Liver (tissue), 8 donors: ENCODE measurements at regions not wholly inside any gene's neighbourhood (a gene's known extent, or its start where the extent isn't known, plus 50 kb on each side); places are given as distances from the start of the nearest gene placed in this dataset.

Experiments
- DNase-seq: peaks from one replicate; pipeline ENCODE4 v3.0.0-alpha.2; 2017; ENCODE audit warnings: low spot score
- H3K27ac ChIP-seq, 2 donors: one replicate each; pipeline ENCODE4 v1.7.0; 2013; ENCODE audit warnings: inconsistent platforms in 2 of 2, low read length in 2 of 2, control low read depth in 1 of 2, low read depth in 1 of 2, mild to moderate bottlenecking in 1 of 2
- H3K27me3 ChIP-seq, 4 donors: one replicate each; pipeline versions ENCODE4 v1.6.1 to v1.7.0; 2013; ENCODE audit warnings: low read length in 3 of 4, inconsistent platforms in 1 of 4, mild to moderate bottlenecking in 1 of 4, moderate library complexity in 1 of 4; ENCODE audit not compliant: control insufficient read depth in 4 of 4, insufficient read depth in 4 of 4
- H3K36me3 ChIP-seq, 4 donors: one replicate each; pipeline versions ENCODE4 v1.6.1 to v1.7.0; 2013; ENCODE audit warnings: low read length in 3 of 4, mild to moderate bottlenecking in 3 of 4, low read depth in 1 of 4, moderate library complexity in 1 of 4; ENCODE audit not compliant: control insufficient read depth in 4 of 4, insufficient read depth in 3 of 4
- H3K4me1 ChIP-seq, 4 donors: one replicate each; pipeline versions ENCODE4 v1.6.1 to v1.7.0; 2013; ENCODE audit warnings: low read length in 3 of 4, mild to moderate bottlenecking in 3 of 4, moderate library complexity in 1 of 4; ENCODE audit not compliant: control insufficient read depth in 4 of 4, insufficient read depth in 4 of 4
- H3K4me3 ChIP-seq, 3 donors: one replicate each; pipeline versions ENCODE4 v1.6.1 to v1.7.0; 2013; ENCODE audit warnings: low read length in 3 of 3, control low read depth in 1 of 3, low read depth in 1 of 3, mild to moderate bottlenecking in 1 of 3
- H3K9ac ChIP-seq, 2 donors: one replicate each; pipeline ENCODE4 v1.7.0; 2013; ENCODE audit warnings: low read length in 2 of 2, mild to moderate bottlenecking in 2 of 2, moderate library complexity in 2 of 2, control low read depth in 1 of 2, low read depth in 1 of 2
- H3K9me3 ChIP-seq, 4 donors: one replicate each; pipeline versions ENCODE4 v1.6.1 to v1.7.0; 2013; ENCODE audit warnings: low read length in 3 of 4; ENCODE audit not compliant: control insufficient read depth in 4 of 4
- ATF3 ChIP-seq: IDR thresholded peaks from 2 replicates; pipeline ENCODE4 v1.6.1; 2016; ENCODE audit warnings: antibody characterized with exemption
- EGR1 ChIP-seq, 2 donors: IDR thresholded peaks; 2 replicates each; pipeline ENCODE4 v1.6.1; 2016 to 2018; ENCODE audit warnings: antibody characterized with exemption in 2 of 2, low read depth in 2 of 2
- FOXA1 ChIP-seq: IDR thresholded peaks from 2 replicates; pipeline ENCODE4 v1.6.1; 2016; ENCODE audit warnings: antibody characterized with exemption
- FOXA2 ChIP-seq: IDR thresholded peaks from 2 replicates; pipeline ENCODE4 v1.6.1; 2016; ENCODE audit warnings: antibody characterized with exemption
- GABPA ChIP-seq, 2 donors: IDR thresholded peaks in 1 of 2; conservative IDR thresholded peaks in 1 of 2; 2 replicates each; pipeline ENCODE4 v1.6.1; 2016; ENCODE audit warnings: antibody characterized with exemption in 2 of 2, mild to moderate bottlenecking in 1 of 2, moderate library complexity in 1 of 2
- HNF4A ChIP-seq, 2 donors: conservative IDR thresholded peaks; 2 replicates each; pipeline ENCODE4 v1.6.1; 2016; ENCODE audit warnings: antibody characterized with exemption in 2 of 2, mild to moderate bottlenecking in 2 of 2
- HNF4G ChIP-seq: IDR thresholded peaks from 2 replicates; pipeline ENCODE4 v1.6.1; 2016; ENCODE audit warnings: antibody characterized with exemption
- JUND ChIP-seq, 2 donors: IDR thresholded peaks; 2 replicates each; pipeline ENCODE4 v1.6.1; 2016; ENCODE audit warnings: antibody characterized with exemption in 2 of 2
- MAX ChIP-seq: IDR thresholded peaks from 2 replicates; pipeline ENCODE4 v1.6.1; 2016; ENCODE audit warnings: antibody characterized with exemption
- NR2F2 ChIP-seq: IDR thresholded peaks from 2 replicates; pipeline ENCODE4 v1.6.1; 2016; ENCODE audit warnings: antibody characterized with exemption
- RAD21 ChIP-seq, 2 donors: IDR thresholded peaks; 2 replicates each; pipeline ENCODE4 v1.6.1; 2016; ENCODE audit warnings: antibody characterized with exemption in 2 of 2, mild to moderate bottlenecking in 2 of 2
- RXRA ChIP-seq, 2 donors: IDR thresholded peaks; 2 replicates each; pipeline ENCODE4 v1.6.1; 2017 to 2018; ENCODE audit warnings: antibody characterized with exemption in 2 of 2, mild to moderate bottlenecking in 1 of 2
- SP1 ChIP-seq: IDR thresholded peaks from 2 replicates; pipeline ENCODE4 v1.6.1; 2018; ENCODE audit warnings: antibody characterized with exemption, mild to moderate bottlenecking
- TAF1 ChIP-seq: conservative IDR thresholded peaks from 2 replicates; pipeline ENCODE4 v1.6.1; 2016; ENCODE audit warnings: antibody characterized with exemption, mild to moderate bottlenecking
- YY1 ChIP-seq: IDR thresholded peaks from 2 replicates; pipeline ENCODE4 v1.6.1; 2016; ENCODE audit warnings: antibody characterized with exemption, mild to moderate bottlenecking
- ZBTB33 ChIP-seq: IDR thresholded peaks from 2 replicates; pipeline ENCODE4 v1.6.1; 2016; ENCODE audit warnings: antibody characterized with exemption
- WGBS: extraction: QIAGEN DNeasy Blood & Tissue Kit; methylation state at CpG from one replicate; pipeline ENCODE4 v1.1.7; 2013; 5-methylcytosine and 5-hydroxymethylcytosine counted together
- TF ChIP-seq, protein P1 (sequence below): IDR thresholded peaks from 2 replicates; pipeline ENCODE4 v1.6.1; 2016; ENCODE audit warnings: antibody characterized with exemption, mild to moderate bottlenecking
- TF ChIP-seq, protein P2 (sequence below): fragments of 150-350 bp; IDR thresholded peaks from 2 replicates; pipeline ENCODE4 v1.5.1; 2017; ENCODE audit warnings: improper control_type of control experiment, low read depth, low read length; ENCODE audit not compliant: missing input control
- donor health status: healthy.
- donor health status: healthy.
- donor health status: healthy.
- donor health status: healthy.
- donor health status: healthy.

- Histone ChIP-seq H3K27ac (no peak overlapping the region), H3K27me3 (no peaks in the 10 kb centered on the region), H3K4me1 (no peaks in the 10 kb centered on the region), H3K36me3 (no peaks in the 10 kb centered on the region), H3K4me3 (no peak overlapping the region), H3K9ac (no peak overlapping the region), H3K9me3 (no peaks in the 10 kb centered on the region)
- TF ChIP-seq YY1 (no peak), ZBTB33 (no peak), RXRA (IDR thresholded peaks at IDR 0.05) (no peak), FOXA2 (no peak), GABPA (IDR thresholded peaks at IDR 0.05 in 1 of 2, conservative IDR thresholded peaks at IDR 0.05 in 1 of 2) (no peak), EGR1 (IDR thresholded peaks at IDR 0.05; ENCODE audit: low read depth in 2 of 2) (no peak), HNF4G (no peak), HNF4A (conservative IDR thresholded peaks at IDR 0.05) (no peak), RAD21 (IDR thresholded peaks at IDR 0.05) (no peak), MAX (no peak), SP1 (no peak), TAF1 (no peak)
- TF ChIP-seq, protein P1, sequence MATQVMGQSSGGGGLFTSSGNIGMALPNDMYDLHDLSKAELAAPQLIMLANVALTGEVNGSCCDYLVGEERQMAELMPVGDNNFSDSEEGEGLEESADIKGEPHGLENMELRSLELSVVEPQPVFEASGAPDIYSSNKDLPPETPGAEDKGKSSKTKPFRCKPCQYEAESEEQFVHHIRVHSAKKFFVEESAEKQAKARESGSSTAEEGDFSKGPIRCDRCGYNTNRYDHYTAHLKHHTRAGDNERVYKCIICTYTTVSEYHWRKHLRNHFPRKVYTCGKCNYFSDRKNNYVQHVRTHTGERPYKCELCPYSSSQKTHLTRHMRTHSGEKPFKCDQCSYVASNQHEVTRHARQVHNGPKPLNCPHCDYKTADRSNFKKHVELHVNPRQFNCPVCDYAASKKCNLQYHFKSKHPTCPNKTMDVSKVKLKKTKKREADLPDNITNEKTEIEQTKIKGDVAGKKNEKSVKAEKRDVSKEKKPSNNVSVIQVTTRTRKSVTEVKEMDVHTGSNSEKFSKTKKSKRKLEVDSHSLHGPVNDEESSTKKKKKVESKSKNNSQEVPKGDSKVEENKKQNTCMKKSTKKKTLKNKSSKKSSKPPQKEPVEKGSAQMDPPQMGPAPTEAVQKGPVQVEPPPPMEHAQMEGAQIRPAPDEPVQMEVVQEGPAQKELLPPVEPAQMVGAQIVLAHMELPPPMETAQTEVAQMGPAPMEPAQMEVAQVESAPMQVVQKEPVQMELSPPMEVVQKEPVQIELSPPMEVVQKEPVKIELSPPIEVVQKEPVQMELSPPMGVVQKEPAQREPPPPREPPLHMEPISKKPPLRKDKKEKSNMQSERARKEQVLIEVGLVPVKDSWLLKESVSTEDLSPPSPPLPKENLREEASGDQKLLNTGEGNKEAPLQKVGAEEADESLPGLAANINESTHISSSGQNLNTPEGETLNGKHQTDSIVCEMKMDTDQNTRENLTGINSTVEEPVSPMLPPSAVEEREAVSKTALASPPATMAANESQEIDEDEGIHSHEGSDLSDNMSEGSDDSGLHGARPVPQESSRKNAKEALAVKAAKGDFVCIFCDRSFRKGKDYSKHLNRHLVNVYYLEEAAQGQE, result no peak
- WGBS, result 77% methylated on average over 3 of the region's 3 CpGs
- no peak for DNase-seq
Measured at GRCh38 chr18:71008257-71008656, 719.4 kb downstream of the SOCS6 start.

GRCh38 chr18:71001597-71001996, 712.8 kb downstream of the SOCS6 start:
- Histone ChIP-seq H3K27me3 (no peaks in the 10 kb centered on the region), H3K36me3 (no peaks in the 10 kb centered on the region), H3K27ac (no peak overlapping the region), H3K9ac (no peak overlapping the region), H3K4me1 (no peaks in the 10 kb centered on the region), H3K4me3 (no peak overlapping the region), H3K9me3 (no peaks in the 10 kb centered on the region)
- no peak for DNase-seq
- TF ChIP-seq YY1 (no peak), JUND (IDR thresholded peaks at IDR 0.05) (no peak), MAX (no peak), EGR1 (IDR thresholded peaks at IDR 0.05; ENCODE audit: low read depth in 2 of 2) (no peak), GABPA (IDR thresholded peaks at IDR 0.05 in 1 of 2, conservative IDR thresholded peaks at IDR 0.05 in 1 of 2) (no peak), ATF3 (no peak), HNF4G (no peak), RXRA (IDR thresholded peaks at IDR 0.05) (no peak), TAF1 (no peak), NR2F2 (no peak), FOXA1 (no peak), SP1 (no peak), ZBTB33 (no peak)
- TF ChIP-seq, protein P1, result no peak
- TF ChIP-seq, protein P2, sequence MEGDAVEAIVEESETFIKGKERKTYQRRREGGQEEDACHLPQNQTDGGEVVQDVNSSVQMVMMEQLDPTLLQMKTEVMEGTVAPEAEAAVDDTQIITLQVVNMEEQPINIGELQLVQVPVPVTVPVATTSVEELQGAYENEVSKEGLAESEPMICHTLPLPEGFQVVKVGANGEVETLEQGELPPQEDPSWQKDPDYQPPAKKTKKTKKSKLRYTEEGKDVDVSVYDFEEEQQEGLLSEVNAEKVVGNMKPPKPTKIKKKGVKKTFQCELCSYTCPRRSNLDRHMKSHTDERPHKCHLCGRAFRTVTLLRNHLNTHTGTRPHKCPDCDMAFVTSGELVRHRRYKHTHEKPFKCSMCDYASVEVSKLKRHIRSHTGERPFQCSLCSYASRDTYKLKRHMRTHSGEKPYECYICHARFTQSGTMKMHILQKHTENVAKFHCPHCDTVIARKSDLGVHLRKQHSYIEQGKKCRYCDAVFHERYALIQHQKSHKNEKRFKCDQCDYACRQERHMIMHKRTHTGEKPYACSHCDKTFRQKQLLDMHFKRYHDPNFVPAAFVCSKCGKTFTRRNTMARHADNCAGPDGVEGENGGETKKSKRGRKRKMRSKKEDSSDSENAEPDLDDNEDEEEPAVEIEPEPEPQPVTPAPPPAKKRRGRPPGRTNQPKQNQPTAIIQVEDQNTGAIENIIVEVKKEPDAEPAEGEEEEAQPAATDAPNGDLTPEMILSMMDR, result no peak
- WGBS, result 72% methylated on average over 2 of the region's 2 CpGs
